ENCODE measurements at regions not wholly inside any gene's neighbourhood (a gene's known extent, or its start where the extent isn't known, plus 50 kb on each side); places are given as distances from the start of the nearest gene placed in this dataset.

DNA sequence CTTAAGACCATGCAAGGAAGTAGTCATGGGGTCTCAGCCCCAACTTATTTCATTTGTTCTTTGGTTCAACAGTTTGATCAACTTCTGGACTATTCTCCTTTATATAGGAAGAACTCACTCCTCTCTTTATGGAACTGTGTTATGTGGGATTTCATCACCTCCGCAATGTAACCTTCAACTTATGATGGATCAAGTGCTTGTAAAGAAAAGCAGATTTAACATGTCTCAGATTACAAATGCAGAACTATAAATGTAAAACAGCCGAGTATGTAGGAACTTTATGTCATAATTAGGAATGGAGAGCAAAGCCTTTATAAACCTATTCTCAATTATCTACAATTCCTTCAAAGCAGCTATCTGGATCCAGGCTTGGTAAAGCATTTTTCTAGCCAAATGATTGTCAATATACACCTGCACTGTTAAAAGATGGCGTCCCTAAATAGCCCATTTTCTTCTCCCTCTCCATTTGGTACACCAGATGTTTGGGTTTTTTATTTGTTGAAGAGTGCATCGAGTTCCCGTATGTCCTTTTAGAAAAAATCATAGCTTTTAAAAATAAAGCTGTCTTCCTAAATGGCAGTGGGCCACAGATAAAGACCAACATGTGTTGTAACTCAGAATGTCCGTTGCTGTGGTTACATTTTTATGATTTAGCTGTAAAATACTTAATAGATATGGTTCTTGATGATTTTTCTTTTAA is 985.1 kb upstream of the SLC35B3 start:
- TF ChIP-seq POLR2A (IDR thresholded peaks at IDR 0.05; ENCODE audit: low read depth, low read length) (no peak), CEBPB (IDR thresholded peaks at IDR 0.05; ENCODE audit: low read depth, low read length) (no peak), NFE2L2 (IDR thresholded peaks at IDR 0.05; ENCODE audit: low read depth, low read length) (no peak), RAD21 (IDR thresholded peaks at IDR 0.05; ENCODE audit: low read length) (no peak), USF2 (IDR thresholded peaks at IDR 0.05; ENCODE audit: low read depth, low read length) (no peak), MAZ (IDR thresholded peaks at IDR 0.05; ENCODE audit: borderline replicate concordance, low read depth, low read length) (no peak), RCOR1 (IDR thresholded peaks at IDR 0.05; ENCODE audit: insufficient replicate concordance, low read length) (no peak), FOS (IDR thresholded peaks at IDR 0.05; ENCODE audit: low read depth, low read length) (no peak), SMC3 (IDR thresholded peaks at IDR 0.05; ENCODE audit: low read depth, low read length) (no peak)
- TF ChIP-seq, protein P1, sequence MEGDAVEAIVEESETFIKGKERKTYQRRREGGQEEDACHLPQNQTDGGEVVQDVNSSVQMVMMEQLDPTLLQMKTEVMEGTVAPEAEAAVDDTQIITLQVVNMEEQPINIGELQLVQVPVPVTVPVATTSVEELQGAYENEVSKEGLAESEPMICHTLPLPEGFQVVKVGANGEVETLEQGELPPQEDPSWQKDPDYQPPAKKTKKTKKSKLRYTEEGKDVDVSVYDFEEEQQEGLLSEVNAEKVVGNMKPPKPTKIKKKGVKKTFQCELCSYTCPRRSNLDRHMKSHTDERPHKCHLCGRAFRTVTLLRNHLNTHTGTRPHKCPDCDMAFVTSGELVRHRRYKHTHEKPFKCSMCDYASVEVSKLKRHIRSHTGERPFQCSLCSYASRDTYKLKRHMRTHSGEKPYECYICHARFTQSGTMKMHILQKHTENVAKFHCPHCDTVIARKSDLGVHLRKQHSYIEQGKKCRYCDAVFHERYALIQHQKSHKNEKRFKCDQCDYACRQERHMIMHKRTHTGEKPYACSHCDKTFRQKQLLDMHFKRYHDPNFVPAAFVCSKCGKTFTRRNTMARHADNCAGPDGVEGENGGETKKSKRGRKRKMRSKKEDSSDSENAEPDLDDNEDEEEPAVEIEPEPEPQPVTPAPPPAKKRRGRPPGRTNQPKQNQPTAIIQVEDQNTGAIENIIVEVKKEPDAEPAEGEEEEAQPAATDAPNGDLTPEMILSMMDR (conservative IDR thresholded peaks at IDR 0.05; ENCODE audit: low read depth, low read length) = no peak
- TF ChIP-seq, protein P2, sequence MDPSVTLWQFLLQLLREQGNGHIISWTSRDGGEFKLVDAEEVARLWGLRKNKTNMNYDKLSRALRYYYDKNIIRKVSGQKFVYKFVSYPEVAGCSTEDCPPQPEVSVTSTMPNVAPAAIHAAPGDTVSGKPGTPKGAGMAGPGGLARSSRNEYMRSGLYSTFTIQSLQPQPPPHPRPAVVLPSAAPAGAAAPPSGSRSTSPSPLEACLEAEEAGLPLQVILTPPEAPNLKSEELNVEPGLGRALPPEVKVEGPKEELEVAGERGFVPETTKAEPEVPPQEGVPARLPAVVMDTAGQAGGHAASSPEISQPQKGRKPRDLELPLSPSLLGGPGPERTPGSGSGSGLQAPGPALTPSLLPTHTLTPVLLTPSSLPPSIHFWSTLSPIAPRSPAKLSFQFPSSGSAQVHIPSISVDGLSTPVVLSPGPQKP (IDR thresholded peaks at IDR 0.05; ENCODE audit: borderline replicate concordance, low read depth, low read length) = no peak
